GM04503 (cell line): ENCODE measurements at regions not wholly inside any gene's neighbourhood (a gene's known extent, or its start where the extent isn't known, plus 50 kb on each side); places are given as distances from the start of the nearest gene placed in this dataset.

Experiments used
- DNase-seq: peaks from one replicate; pipeline ENCODE4 v3.0.0-alpha.2; 2012; ENCODE audit warnings: low read depth

GRCh38 chr1:198904321-198904720 lies 265.5 kb downstream of the PTPRC start:
- no peak for DNase-seq

- no peak for DNase-seq
Measured at GRCh38 chr1:198906739-198907422, 268.0 kb downstream of the PTPRC start.

GRCh38 chr1:198907423-198907746 lies 268.5 kb downstream of the PTPRC start:
- no peak for DNase-seq

GRCh38 chr1:198908995-198909394 lies 270.2 kb downstream of the PTPRC start:
- DNase-seq: peak; percentile 40

- no peak for DNase-seq
Measured at GRCh38 chr1:198909973-198910372, 271.1 kb downstream of the PTPRC start.

- DNase-seq: no peak
Measured at GRCh38 chr1:198910816-198911215, 272.0 kb downstream of the PTPRC start.

GRCh38 chr1:198912046-198912445 lies 273.2 kb downstream of the PTPRC start:
- DNase-seq: no peak

- DNase-seq: no peak
Measured at GRCh38 chr1:198913667-198914066, 274.8 kb downstream of the PTPRC start.

- DNase-seq: no peak
Measured at GRCh38 chr1:198915327-198916231, 276.7 kb downstream of the PTPRC start.

GRCh38 chr1:198917226-198917625 lies 278.4 kb downstream of the PTPRC start:
- DNase-seq: no peak

GRCh38 chr1:198918920-198919319 lies 280.1 kb downstream of the PTPRC start:
- DNase-seq: no peak

- DNase-seq: no peak
Measured at GRCh38 chr1:198919667-198920398, 281.0 kb downstream of the PTPRC start.

GRCh38 chr1:198922638-198923430 lies 284.0 kb downstream of the PTPRC start:
- no peak for DNase-seq

- no peak for DNase-seq
Measured at GRCh38 chr1:198923993-198924392, 285.2 kb downstream of the PTPRC start.

GRCh38 chr1:198925567-198925966 lies 286.7 kb downstream of the PTPRC start:
- DNase-seq: no peak

GRCh38 chr1:198927129-198927528 lies 288.3 kb downstream of the PTPRC start:
- no peak for DNase-seq

GRCh38 chr1:198929111-198929604 lies 290.3 kb downstream of the PTPRC start:
- no peak for DNase-seq

GRCh38 chr1:198929961-198930599 lies 291.2 kb downstream of the PTPRC start:
- no peak for DNase-seq

GRCh38 chr1:198932351-198932991 lies 293.6 kb downstream of the PTPRC start:
- DNase-seq: no peak

GRCh38 chr1:198933515-198934222 lies 294.8 kb downstream of the PTPRC start:
- no peak for DNase-seq
